ENCODE measurements at regions not wholly inside any gene's neighbourhood (a gene's known extent, or its start where the extent isn't known, plus 50 kb on each side); places are given as distances from the start of the nearest gene placed in this dataset.
"Not testable (repeated sequence)": the region's sequence is repeated elsewhere in the genome, so short reads cannot be mapped to it uniquely, and the experiment has no call there.

- H3K27ac ChIP-seq (ENCODE audit: low read depth in 2 of 2, low read length in 1 of 2), result no peak overlapping the region
- H3K36me3 ChIP-seq (ENCODE audit: control insufficient read depth in 2 of 2, insufficient read depth in 2 of 2, low read length in 1 of 2), result no peaks in the 10 kb centered on the region
- no peaks in the 10 kb centered on the region for H3K9me3 ChIP-seq (ENCODE audit: control insufficient read depth in 2 of 2, insufficient read depth in 1 of 2, low read depth in 1 of 2, low read length in 1 of 2)
- H3K4me1 ChIP-seq (ENCODE audit: control insufficient read depth in 2 of 2, insufficient read depth in 2 of 2, low read length in 1 of 2), result no peaks in the 10 kb centered on the region
- no peak overlapping the region for H3K4me3 ChIP-seq (ENCODE audit: low read depth in 1 of 2, low read length in 2 of 2)
- H3K27me3 ChIP-seq (ENCODE audit: control insufficient read depth in 1 of 2, insufficient read depth in 2 of 2, low read length in 2 of 2), result no peaks in the 10 kb centered on the region
- WGBS, 2 donors, result 67 to 75% methylated on average over 1 of the region's 1 CpG
Observed at GRCh38 chr12:90745211-90745610, 209.8 kb downstream of the CCER1 start.

- Histone ChIP-seq H3K36me3 (ENCODE audit: control insufficient read depth in 2 of 2, insufficient read depth in 2 of 2, low read length in 1 of 2) (no peaks in the 10 kb centered on the region), H3K4me1 (ENCODE audit: control insufficient read depth in 2 of 2, insufficient read depth in 2 of 2, low read length in 1 of 2) (no peaks in the 10 kb centered on the region), H3K4me3 (ENCODE audit: low read depth in 1 of 2, low read length in 2 of 2) (no peak overlapping the region), H3K9me3 (ENCODE audit: control insufficient read depth in 2 of 2, insufficient read depth in 1 of 2, low read depth in 1 of 2, low read length in 1 of 2) (no peaks in the 10 kb centered on the region), H3K27me3 (ENCODE audit: control insufficient read depth in 1 of 2, insufficient read depth in 2 of 2, low read length in 2 of 2) (no peaks in the 10 kb centered on the region), H3K27ac (ENCODE audit: low read depth in 2 of 2, low read length in 1 of 2) (no peak overlapping the region)
- 57 to 66% methylated on average over 4 of the region's 4 CpGs for WGBS, 2 donors
Observed at GRCh38 chr12:90741611-90742010, 213.4 kb downstream of the CCER1 start.

- H3K36me3 ChIP-seq (ENCODE audit: control insufficient read depth in 2 of 2, insufficient read depth in 2 of 2, low read length in 1 of 2), result no peaks in the 10 kb centered on the region
- no peak overlapping the region for H3K27ac ChIP-seq (ENCODE audit: low read depth in 2 of 2, low read length in 1 of 2)
- no peaks in the 10 kb centered on the region for H3K4me1 ChIP-seq (ENCODE audit: control insufficient read depth in 2 of 2, insufficient read depth in 2 of 2, low read length in 1 of 2)
- WGBS, 2 donors, result 56 to 71% methylated on average over 4 of the region's 4 CpGs
- no peaks in the 10 kb centered on the region for H3K9me3 ChIP-seq (ENCODE audit: control insufficient read depth in 2 of 2, insufficient read depth in 1 of 2, low read depth in 1 of 2, low read length in 1 of 2)
- no peak overlapping the region for H3K4me3 ChIP-seq (ENCODE audit: low read depth in 1 of 2, low read length in 2 of 2)
- H3K27me3 ChIP-seq (ENCODE audit: control insufficient read depth in 1 of 2, insufficient read depth in 2 of 2, low read length in 2 of 2), result no peaks in the 10 kb centered on the region
Observed at GRCh38 chr12:90729736-90730135, 225.2 kb downstream of the CCER1 start.

GRCh38 chr12:90712671-90713070 lies 242.3 kb downstream of the CCER1 start:
- H3K27ac ChIP-seq (ENCODE audit: low read depth in 2 of 2, low read length in 1 of 2), result no peak overlapping the region
- H3K36me3 ChIP-seq (ENCODE audit: control insufficient read depth in 2 of 2, insufficient read depth in 2 of 2, low read length in 1 of 2), result no peaks in the 10 kb centered on the region
- 47 to 50% methylated on average over 2 of the region's 2 CpGs for WGBS, 2 donors
- H3K4me3 ChIP-seq (ENCODE audit: low read depth in 1 of 2, low read length in 2 of 2), result no peak overlapping the region
- H3K27me3 ChIP-seq (ENCODE audit: control insufficient read depth in 1 of 2, insufficient read depth in 2 of 2, low read length in 2 of 2), result no peaks in the 10 kb centered on the region
- H3K4me1 ChIP-seq (ENCODE audit: control insufficient read depth in 2 of 2, insufficient read depth in 2 of 2, low read length in 1 of 2), result no peaks in the 10 kb centered on the region
- H3K9me3 ChIP-seq (ENCODE audit: control insufficient read depth in 2 of 2, insufficient read depth in 1 of 2, low read depth in 1 of 2, low read length in 1 of 2), result no peaks in the 10 kb centered on the region

- no peaks in the 10 kb centered on the region for H3K36me3 ChIP-seq (ENCODE audit: control insufficient read depth in 2 of 2, insufficient read depth in 2 of 2, low read length in 1 of 2)
- H3K9me3 ChIP-seq (ENCODE audit: control insufficient read depth in 2 of 2, insufficient read depth in 1 of 2, low read depth in 1 of 2, low read length in 1 of 2), result no peaks in the 10 kb centered on the region
- H3K27ac ChIP-seq (ENCODE audit: low read depth in 2 of 2, low read length in 1 of 2), result no peak overlapping the region
- no peak overlapping the region for H3K4me3 ChIP-seq (ENCODE audit: low read depth in 1 of 2, low read length in 2 of 2)
- WGBS, 2 donors, result 91 to 94% methylated on average over 3 of the region's 3 CpGs
- no peaks in the 10 kb centered on the region for H3K4me1 ChIP-seq (ENCODE audit: control insufficient read depth in 2 of 2, insufficient read depth in 2 of 2, low read length in 1 of 2)
- no peaks in the 10 kb centered on the region for H3K27me3 ChIP-seq (ENCODE audit: control insufficient read depth in 1 of 2, insufficient read depth in 2 of 2, low read length in 2 of 2)
Observed at GRCh38 chr12:90710711-90711110, 244.3 kb downstream of the CCER1 start.

- WGBS, 2 donors, result 93 to 95% methylated on average over 10 of the region's 10 CpGs
Observed at GRCh38 chr12:90706036-90706435, 248.9 kb downstream of the CCER1 start.

GRCh38 chr12:90695415-90695814 lies 259.6 kb downstream of the CCER1 start:
- Histone ChIP-seq H3K4me1 (ENCODE audit: control insufficient read depth in 2 of 2, insufficient read depth in 2 of 2, low read length in 1 of 2) (no peaks in the 10 kb centered on the region), H3K4me3 (ENCODE audit: low read depth in 1 of 2, low read length in 2 of 2) (no peak overlapping the region), H3K36me3 (ENCODE audit: control insufficient read depth in 2 of 2, insufficient read depth in 2 of 2, low read length in 1 of 2) (no peaks in the 10 kb centered on the region), H3K9me3 (ENCODE audit: control insufficient read depth in 2 of 2, insufficient read depth in 1 of 2, low read depth in 1 of 2, low read length in 1 of 2) (no peaks in the 10 kb centered on the region), H3K27me3 (ENCODE audit: control insufficient read depth in 1 of 2, insufficient read depth in 2 of 2, low read length in 2 of 2) (no peaks in the 10 kb centered on the region), H3K27ac (ENCODE audit: low read depth in 2 of 2, low read length in 1 of 2) (no peak overlapping the region)
- 69 to 76% methylated on average over 2 of the region's 2 CpGs for WGBS, 2 donors

More at GRCh38 chr12:90706036-90706435, 248.9 kb downstream of the CCER1 start:
- Histone ChIP-seq H3K9me3 (ENCODE audit: control insufficient read depth in 2 of 2, insufficient read depth in 1 of 2, low read depth in 1 of 2, low read length in 1 of 2) (no peaks in the 10 kb centered on the region), H3K4me3 (ENCODE audit: low read depth in 1 of 2, low read length in 2 of 2) (no peak overlapping the region), H3K27me3 (ENCODE audit: control insufficient read depth in 1 of 2, insufficient read depth in 2 of 2, low read length in 2 of 2) (no peaks in the 10 kb centered on the region), H3K36me3 (ENCODE audit: control insufficient read depth in 2 of 2, insufficient read depth in 2 of 2, low read length in 1 of 2) (no peaks in the 10 kb centered on the region), H3K4me1 (ENCODE audit: control insufficient read depth in 2 of 2, insufficient read depth in 2 of 2, low read length in 1 of 2) (no peaks in the 10 kb centered on the region), H3K27ac (ENCODE audit: low read depth in 2 of 2, low read length in 1 of 2) (no peak overlapping the region)

GRCh38 chr12:90690120-90690519 lies 264.9 kb downstream of the CCER1 start:
- H3K4me3 ChIP-seq (ENCODE audit: low read depth in 1 of 2, low read length in 2 of 2), result no peak overlapping the region
- H3K27ac ChIP-seq (ENCODE audit: low read depth in 2 of 2, low read length in 1 of 2), result no peak overlapping the region
- no peaks in the 10 kb centered on the region for H3K36me3 ChIP-seq (ENCODE audit: control insufficient read depth in 2 of 2, insufficient read depth in 2 of 2, low read length in 1 of 2)
- H3K4me1 ChIP-seq (ENCODE audit: control insufficient read depth in 2 of 2, insufficient read depth in 2 of 2, low read length in 1 of 2), result no peaks in the 10 kb centered on the region
- no peaks in the 10 kb centered on the region for H3K9me3 ChIP-seq (ENCODE audit: control insufficient read depth in 2 of 2, insufficient read depth in 1 of 2, low read depth in 1 of 2, low read length in 1 of 2)
- WGBS, 2 donors, result 92 to 93% methylated on average over 1 of the region's 1 CpG
- H3K27me3 ChIP-seq (ENCODE audit: control insufficient read depth in 1 of 2, insufficient read depth in 2 of 2, low read length in 2 of 2), result no peaks in the 10 kb centered on the region

GRCh38 chr12:90687682-90688081 lies 267.3 kb downstream of the CCER1 start:
- not testable (repeated sequence) for H3K4me1 ChIP-seq (ENCODE audit: control insufficient read depth in 2 of 2, insufficient read depth in 2 of 2, low read length in 1 of 2); H3K9me3 ChIP-seq (ENCODE audit: control insufficient read depth in 2 of 2, insufficient read depth in 1 of 2, low read depth in 1 of 2, low read length in 1 of 2); H3K36me3 ChIP-seq (ENCODE audit: control insufficient read depth in 2 of 2, insufficient read depth in 2 of 2, low read length in 1 of 2); H3K4me3 ChIP-seq (ENCODE audit: low read depth in 1 of 2, low read length in 2 of 2); H3K27me3 ChIP-seq (ENCODE audit: control insufficient read depth in 1 of 2, insufficient read depth in 2 of 2, low read length in 2 of 2); H3K27ac ChIP-seq (ENCODE audit: low read depth in 2 of 2, low read length in 1 of 2)

- Histone ChIP-seq H3K4me3 (ENCODE audit: low read depth in 1 of 2, low read length in 2 of 2) (no peak overlapping the region), H3K4me1 (ENCODE audit: control insufficient read depth in 2 of 2, insufficient read depth in 2 of 2, low read length in 1 of 2) (no peaks in the 10 kb centered on the region), H3K36me3 (ENCODE audit: control insufficient read depth in 2 of 2, insufficient read depth in 2 of 2, low read length in 1 of 2) (no peaks in the 10 kb centered on the region), H3K9me3 (ENCODE audit: control insufficient read depth in 2 of 2, insufficient read depth in 1 of 2, low read depth in 1 of 2, low read length in 1 of 2) (no peaks in the 10 kb centered on the region), H3K27me3 (ENCODE audit: control insufficient read depth in 1 of 2, insufficient read depth in 2 of 2, low read length in 2 of 2) (no peaks in the 10 kb centered on the region), H3K27ac (ENCODE audit: low read depth in 2 of 2, low read length in 1 of 2) (no peak overlapping the region)
- 77 to 83% methylated on average over 3 of the region's 3 CpGs for WGBS, 2 donors
Observed at GRCh38 chr12:90683871-90684270, 271.1 kb downstream of the CCER1 start.
